ENCODE measurements at regions not wholly inside any gene's neighbourhood (a gene's known extent, or its start where the extent isn't known, plus 50 kb on each side); places are given as distances from the start of the nearest gene placed in this dataset.

DNA sequence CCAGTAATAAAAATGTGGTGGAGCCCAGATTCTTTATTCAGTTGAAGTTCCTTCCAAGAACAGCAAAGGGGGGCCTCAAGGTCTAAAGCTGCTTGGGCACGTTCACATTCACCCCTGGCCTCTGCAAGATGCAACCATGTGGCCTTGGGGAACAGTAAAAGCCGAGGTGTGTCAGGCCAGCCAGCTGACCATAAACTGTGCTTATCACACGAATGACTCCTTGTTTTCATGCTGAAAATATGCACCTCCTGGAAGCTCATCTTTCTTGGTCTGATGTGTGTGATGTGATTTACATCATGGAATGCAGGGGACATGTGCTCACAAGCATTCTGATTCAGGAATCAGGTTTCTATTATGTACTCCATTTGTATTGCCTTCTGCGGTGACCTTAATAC is 211.6 kb upstream of the MARCKS start:
- no peak for TF ChIP-seq POLR2A (IDR thresholded peaks at IDR 0.05; ENCODE audit: extremely low read depth, insufficient read length)
- no peak for TF ChIP-seq MYC (IDR thresholded peaks at IDR 0.05; ENCODE audit: low read depth, low read length)
- TF ChIP-seq CTCF (IDR thresholded peaks at IDR 0.05; ENCODE audit: low read depth, low read length), result no peak
- TF ChIP-seq, protein P1, sequence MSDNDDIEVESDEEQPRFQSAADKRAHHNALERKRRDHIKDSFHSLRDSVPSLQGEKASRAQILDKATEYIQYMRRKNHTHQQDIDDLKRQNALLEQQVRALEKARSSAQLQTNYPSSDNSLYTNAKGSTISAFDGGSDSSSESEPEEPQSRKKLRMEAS (IDR thresholded peaks at IDR 0.05; ENCODE audit: low read depth, low read length), result no peak

Measured in NB4 (cell line).